Panc1 (cell line): ENCODE measurements at regions not wholly inside any gene's neighbourhood (a gene's known extent, or its start where the extent isn't known, plus 50 kb on each side); places are given as distances from the start of the nearest gene placed in this dataset.

Experiments
- POLR2AphosphoS5 ChIP-seq: IDR thresholded peaks from 2 replicates; pipeline ENCODE4 v1.6.1; 2012; ENCODE audit warnings: mild to moderate bottlenecking, low read depth, low read length, moderate library complexity
- TCF7L2 ChIP-seq: IDR thresholded peaks from 2 replicates; pipeline ENCODE4 v1.6.1; 2011; ENCODE audit warnings: mild to moderate bottlenecking, low read depth, low read length, inconsistent platforms
- TF ChIP-seq, protein P1 (sequence below): fragments of 450-650 bp; IDR thresholded peaks from 2 replicates; pipeline ENCODE4 v1.5.1; 2017; ENCODE audit warnings: mild to moderate bottlenecking

DNA sequence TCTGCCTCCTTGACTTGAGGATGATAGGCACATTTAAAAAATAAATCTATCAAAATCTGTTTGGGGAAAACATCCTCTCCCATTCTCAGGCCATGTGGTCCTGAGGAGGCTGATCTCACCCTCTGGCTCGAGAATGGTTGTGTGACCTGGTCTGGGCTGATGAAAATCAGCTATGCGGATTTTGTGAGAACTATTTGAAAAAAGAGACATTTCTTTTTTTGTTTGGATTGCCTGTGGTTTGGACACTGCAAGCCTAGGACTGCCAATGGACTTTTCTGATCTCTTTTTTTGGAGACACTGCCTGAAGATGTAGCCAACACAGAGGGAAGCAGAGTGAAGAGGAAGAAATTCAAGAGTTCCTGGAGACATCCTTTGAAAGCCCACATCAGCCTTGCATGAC is 145.9 kb downstream of the HS3ST3B1 start:
- TF ChIP-seq TCF7L2: no peak
- TF ChIP-seq, protein P1, sequence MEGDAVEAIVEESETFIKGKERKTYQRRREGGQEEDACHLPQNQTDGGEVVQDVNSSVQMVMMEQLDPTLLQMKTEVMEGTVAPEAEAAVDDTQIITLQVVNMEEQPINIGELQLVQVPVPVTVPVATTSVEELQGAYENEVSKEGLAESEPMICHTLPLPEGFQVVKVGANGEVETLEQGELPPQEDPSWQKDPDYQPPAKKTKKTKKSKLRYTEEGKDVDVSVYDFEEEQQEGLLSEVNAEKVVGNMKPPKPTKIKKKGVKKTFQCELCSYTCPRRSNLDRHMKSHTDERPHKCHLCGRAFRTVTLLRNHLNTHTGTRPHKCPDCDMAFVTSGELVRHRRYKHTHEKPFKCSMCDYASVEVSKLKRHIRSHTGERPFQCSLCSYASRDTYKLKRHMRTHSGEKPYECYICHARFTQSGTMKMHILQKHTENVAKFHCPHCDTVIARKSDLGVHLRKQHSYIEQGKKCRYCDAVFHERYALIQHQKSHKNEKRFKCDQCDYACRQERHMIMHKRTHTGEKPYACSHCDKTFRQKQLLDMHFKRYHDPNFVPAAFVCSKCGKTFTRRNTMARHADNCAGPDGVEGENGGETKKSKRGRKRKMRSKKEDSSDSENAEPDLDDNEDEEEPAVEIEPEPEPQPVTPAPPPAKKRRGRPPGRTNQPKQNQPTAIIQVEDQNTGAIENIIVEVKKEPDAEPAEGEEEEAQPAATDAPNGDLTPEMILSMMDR: no peak
- no peak for TF ChIP-seq POLR2AphosphoS5
